SH-SY5Y (cell line): ENCODE measurements at regions not wholly inside any gene's neighbourhood (a gene's known extent, or its start where the extent isn't known, plus 50 kb on each side); places are given as distances from the start of the nearest gene placed in this dataset.

ENCODE experiments used
- GATA2 ChIP-seq: IDR thresholded peaks from 2 replicates; pipeline ENCODE4 v1.6.1; 2011; ENCODE audit warnings: mild to moderate bottlenecking, low read depth, low read length
- GATA3 ChIP-seq: IDR thresholded peaks from 2 replicates; pipeline ENCODE4 v1.6.1; 2011; ENCODE audit warnings: low read depth, mild to moderate bottlenecking, low read length, moderate library complexity

DNA sequence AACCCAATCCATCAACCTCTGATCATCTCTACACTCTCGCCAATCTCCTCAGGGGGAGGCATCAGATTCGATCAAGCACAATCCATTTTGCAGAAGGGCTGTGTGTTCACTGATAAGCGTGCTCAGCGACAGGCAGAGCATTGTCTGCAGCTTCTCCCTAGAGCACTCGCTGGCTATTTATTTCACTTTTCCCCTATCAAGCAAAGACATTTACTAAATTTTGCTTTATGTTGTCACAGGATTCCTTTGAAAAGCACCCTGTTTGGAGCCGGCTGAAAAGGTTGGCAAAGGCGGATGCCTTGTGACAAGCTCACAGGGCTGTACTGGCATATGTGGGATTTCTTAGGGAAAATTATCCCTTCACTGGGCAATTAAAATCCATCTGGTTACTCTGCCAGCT, 1381.5 kb upstream of the TENM4 start:
- TF ChIP-seq GATA3 (peak; percentile 21; the same call in 1 of the 2 replicates), GATA2 (peak; percentile 80)
